Trophoblast cell (in vitro differentiated cells and primary cell): ENCODE measurements at regions not wholly inside any gene's neighbourhood (a gene's known extent, or its start where the extent isn't known, plus 50 kb on each side); places are given as distances from the start of the nearest gene placed in this dataset.

Experiments
- DNase-seq, 2 donors: peaks; one replicate each; pipeline ENCODE4 v3.0.0-alpha.2; 2016
- H2AFZ ChIP-seq: 2 replicates; pipeline ENCODE4 v1.6.1; 2013; ENCODE audit warnings: low read length, moderate library complexity, mild to moderate bottlenecking; ENCODE audit not compliant: insufficient read depth, poor library complexity
- H2AK5ac ChIP-seq: 2 replicates; pipeline ENCODE4 v1.6.1; 2013; ENCODE audit warnings: mild to moderate bottlenecking, low read length
- H2BK120ac ChIP-seq: 2 replicates; pipeline ENCODE4 v1.6.1; 2013; ENCODE audit warnings: low read length, mild to moderate bottlenecking, moderate library complexity; ENCODE audit not compliant: insufficient read depth, poor library complexity
- H2BK12ac ChIP-seq: 2 replicates; pipeline ENCODE4 v1.6.1; 2013; ENCODE audit warnings: mild to moderate bottlenecking, low read length, moderate library complexity
- H2BK5ac ChIP-seq: 2 replicates; pipeline ENCODE4 v1.6.1; 2013; ENCODE audit warnings: low read length, low read depth, moderate library complexity, mild to moderate bottlenecking; ENCODE audit not compliant: poor library complexity
- H3K14ac ChIP-seq: 2 replicates; pipeline ENCODE4 v1.6.1; 2013; ENCODE audit warnings: mild to moderate bottlenecking, low read length
- H3K18ac ChIP-seq: 2 replicates; pipeline ENCODE4 v1.6.1; 2013; ENCODE audit warnings: mild to moderate bottlenecking, low read length
- H3K23ac ChIP-seq: 2 replicates; pipeline ENCODE4 v1.6.1; 2013; ENCODE audit warnings: low read length
- H3K27ac ChIP-seq: 2 replicates; pipeline ENCODE4 v1.5.1; 2013; ENCODE audit warnings: low read depth, mild to moderate bottlenecking, inconsistent platforms, low read length, moderate library complexity
- H3K27me3 ChIP-seq: 2 replicates; pipeline ENCODE4 v1.6.1; 2013; ENCODE audit warnings: inconsistent platforms, mild to moderate bottlenecking, low read length, moderate library complexity; ENCODE audit not compliant: insufficient read depth
- H3K36me3 ChIP-seq, 2 experiments: 1 replicate in 1 of 2; 2 replicates in 1 of 2; pipeline ENCODE4 v1.6.1; 2013; ENCODE audit warnings: low read length in 2 of 2, mild to moderate bottlenecking in 2 of 2, moderate library complexity in 1 of 2; ENCODE audit not compliant: insufficient read depth in 2 of 2, control insufficient read depth in 1 of 2
- H3K4ac ChIP-seq: 2 replicates; pipeline ENCODE4 v1.6.1; 2013; ENCODE audit warnings: low read depth, mild to moderate bottlenecking, low read length, moderate library complexity
- H3K4me1 ChIP-seq, 2 experiments: 1 replicate in 1 of 2; 2 replicates in 1 of 2; pipeline ENCODE4 v1.6.1; 2013; ENCODE audit warnings: low read length in 2 of 2, mild to moderate bottlenecking in 2 of 2, moderate library complexity in 1 of 2; ENCODE audit not compliant: insufficient read depth in 2 of 2, control insufficient read depth in 1 of 2
- H3K4me2 ChIP-seq: 2 replicates; pipeline ENCODE4 v1.6.1; 2013; ENCODE audit warnings: inconsistent platforms, mild to moderate bottlenecking, low read length, moderate library complexity
- H3K4me3 ChIP-seq: 2 replicates; pipeline ENCODE4 v1.5.1; 2013; ENCODE audit warnings: mild to moderate bottlenecking, low read depth, low read length, inconsistent platforms
- H3K79me1 ChIP-seq: one replicate; pipeline ENCODE4 v1.6.1; 2013; ENCODE audit warnings: low read length
- H3K79me2 ChIP-seq: 2 replicates; pipeline ENCODE4 v1.6.1; 2013; ENCODE audit warnings: low read length, mild to moderate bottlenecking; ENCODE audit not compliant: control insufficient read depth, insufficient read depth, poor library complexity
- H3K9ac ChIP-seq: 2 replicates; pipeline ENCODE4 v1.6.1; 2013; ENCODE audit warnings: mild to moderate bottlenecking, low read length
- H3K9me3 ChIP-seq: 2 replicates; pipeline ENCODE4 v1.6.1; 2013; ENCODE audit warnings: low read depth, mild to moderate bottlenecking, control low read depth, inconsistent platforms, low read length; ENCODE audit not compliant: insufficient read depth
- H4K12ac ChIP-seq: 2 replicates; pipeline ENCODE4 v1.6.1; 2013; ENCODE audit warnings: low read depth, mild to moderate bottlenecking, low read length, moderate library complexity
- H4K8ac ChIP-seq: 2 replicates; pipeline ENCODE4 v1.6.1; 2013; ENCODE audit warnings: low read depth, mild to moderate bottlenecking, low read length, moderate library complexity
- H4K91ac ChIP-seq: one replicate; pipeline ENCODE4 v1.6.1; 2013; ENCODE audit warnings: low read depth, mild to moderate bottlenecking, low read length, moderate library complexity
- WGBS: extraction: QIAGEN DNeasy Blood & Tissue Kit; methylation state at CpG from one replicate; pipeline ENCODE4 v1.1.7; 2013; ENCODE audit warnings: missing lambda C conversion rate; ENCODE audit not compliant: insufficient read length, insufficient coverage; ENCODE audit errors: extremely low coverage; 5-methylcytosine and 5-hydroxymethylcytosine counted together

DNA sequence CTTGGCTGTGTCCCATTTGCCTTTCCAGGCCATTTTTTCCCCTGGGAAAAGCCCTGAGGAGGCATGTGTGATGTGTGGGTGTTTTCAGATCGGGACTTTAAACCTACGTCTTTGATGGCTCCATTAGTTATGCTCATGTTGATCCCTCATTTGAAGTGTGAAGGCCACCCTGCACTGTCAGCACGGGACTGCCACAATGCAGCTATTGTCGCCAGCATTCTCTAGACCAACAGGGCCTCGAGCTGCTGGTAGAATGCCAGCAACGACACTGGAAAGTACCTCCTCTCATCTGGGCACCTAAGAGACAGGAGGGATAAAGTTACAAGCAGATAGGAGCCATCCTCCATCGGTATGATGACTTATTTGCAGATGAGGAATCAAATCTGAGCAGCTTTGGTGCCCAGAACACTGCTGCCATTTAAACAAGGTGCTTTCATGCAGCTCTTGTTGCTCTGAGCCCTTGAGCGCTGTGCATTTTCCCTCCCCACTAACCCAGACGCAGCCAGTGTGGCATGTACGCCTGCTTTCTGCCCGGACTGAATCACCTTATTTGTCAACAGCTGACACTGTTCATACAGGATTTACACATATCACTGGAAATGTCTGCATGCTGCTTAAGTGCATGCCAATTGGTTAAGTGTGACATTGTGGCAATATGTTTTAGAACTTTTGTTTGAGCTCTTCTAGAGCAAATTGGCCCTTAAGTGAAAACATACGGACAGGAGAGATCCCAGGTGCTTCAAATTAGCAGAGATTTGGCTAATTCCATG, 175.0 kb upstream of the PITRM1 start:
- no peak overlapping the region for H3K18ac ChIP-seq
- no peak overlapping the region for H3K27ac ChIP-seq
- no peak overlapping the region for H2BK5ac ChIP-seq
- no peak overlapping the region for H2BK120ac ChIP-seq
- no peaks in the 10 kb centered on the region for H3K27me3 ChIP-seq
- H3K4me1 ChIP-seq, result no peaks in the 10 kb centered on the region
- no peak overlapping the region for H4K91ac ChIP-seq
- DNase-seq, result no peak
- no peaks in the 10 kb centered on the region for H3K36me3 ChIP-seq
- no peaks in the 10 kb centered on the region for H3K79me2 ChIP-seq
- H3K9ac ChIP-seq, result no peak overlapping the region
- H3K4me3 ChIP-seq, result no peak overlapping the region
- no peak overlapping the region for H3K14ac ChIP-seq
- H4K8ac ChIP-seq, result no peak overlapping the region
- H2AFZ ChIP-seq, result no peak overlapping the region
- WGBS, result no CpG with 5 or more reads among the region's 12 CpGs
- H3K9me3 ChIP-seq, result peaks cover under 1% of the 10 kb centered on the region
- H3K4me2 ChIP-seq, result no peak overlapping the region
- no peaks in the 10 kb centered on the region for H3K79me1 ChIP-seq
- no peak overlapping the region for H2AK5ac ChIP-seq
- H2BK12ac ChIP-seq, result no peak overlapping the region
- H4K12ac ChIP-seq, result no peak overlapping the region
- H3K4ac ChIP-seq, result no peak overlapping the region
- no peak overlapping the region for H3K23ac ChIP-seq

GRCh38 chr10:3346851-3347250, 174.3 kb upstream of the PITRM1 start:
- H3K4me2 ChIP-seq, result no peak overlapping the region
- no peak overlapping the region for H2BK12ac ChIP-seq
- WGBS, result no CpG with 5 or more reads among the region's 10 CpGs
- H3K4ac ChIP-seq, result no peak overlapping the region
- no peaks in the 10 kb centered on the region for H3K36me3 ChIP-seq
- H4K91ac ChIP-seq, result no peak overlapping the region
- H3K27ac ChIP-seq, result no peak overlapping the region
- no peak overlapping the region for H2BK120ac ChIP-seq
- no peak overlapping the region for H3K4me3 ChIP-seq
- H3K4me1 ChIP-seq, result no peaks in the 10 kb centered on the region
- no peak overlapping the region for H2AFZ ChIP-seq
- H2AK5ac ChIP-seq, result no peak overlapping the region
- no peaks in the 10 kb centered on the region for H3K79me2 ChIP-seq
- no peak overlapping the region for H2BK5ac ChIP-seq
- H3K14ac ChIP-seq, result no peak overlapping the region
- no peak for DNase-seq
- no peak overlapping the region for H4K12ac ChIP-seq
- no peak overlapping the region for H3K9ac ChIP-seq
- H3K9me3 ChIP-seq, result no peaks in the 10 kb centered on the region
- H3K18ac ChIP-seq, result no peak overlapping the region
- H3K27me3 ChIP-seq, result no peaks in the 10 kb centered on the region
- no peaks in the 10 kb centered on the region for H3K79me1 ChIP-seq
- H4K8ac ChIP-seq, result no peak overlapping the region
- no peak overlapping the region for H3K23ac ChIP-seq

- no peaks in the 10 kb centered on the region for H3K79me2 ChIP-seq
- H2BK120ac ChIP-seq, result no peak overlapping the region
- no CpG with 5 or more reads among the region's 3 CpGs for WGBS
- H2BK12ac ChIP-seq, result no peak overlapping the region
- H3K27me3 ChIP-seq, result no peaks in the 10 kb centered on the region
- no peak overlapping the region for H2AFZ ChIP-seq
- no peak overlapping the region for H4K91ac ChIP-seq
- DNase-seq, result no peak
- H2BK5ac ChIP-seq, result no peak overlapping the region
- H3K9me3 ChIP-seq, result no peaks in the 10 kb centered on the region
- no peak overlapping the region for H3K27ac ChIP-seq
- no peak overlapping the region for H3K4me2 ChIP-seq
- no peak overlapping the region for H4K12ac ChIP-seq
- H4K8ac ChIP-seq, result no peak overlapping the region
- H3K18ac ChIP-seq, result no peak overlapping the region
- H3K4me1 ChIP-seq, result peaks cover 0 to 2% of the 10 kb centered on the region in 2 experiments
- no peak overlapping the region for H3K14ac ChIP-seq
- H3K4me3 ChIP-seq, result no peak overlapping the region
- no peak overlapping the region for H3K23ac ChIP-seq
- no peaks in the 10 kb centered on the region for H3K79me1 ChIP-seq
- no peaks in the 10 kb centered on the region for H3K36me3 ChIP-seq
- H3K9ac ChIP-seq, result no peak overlapping the region
- H2AK5ac ChIP-seq, result no peak overlapping the region
- H3K4ac ChIP-seq, result no peak overlapping the region
Observed at GRCh38 chr10:3342771-3343170, 170.2 kb upstream of the PITRM1 start.

GRCh38 chr10:3340127-3340730, 167.6 kb upstream of the PITRM1 start:
- no CpG with 5 or more reads among the region's 11 CpGs for WGBS
- Histone ChIP-seq H2AK5ac (no peak overlapping the region), H2BK120ac (no peak overlapping the region), H3K4ac (no peak overlapping the region), H2BK5ac (no peak overlapping the region), H3K14ac (no peak overlapping the region), H3K4me2 (no peak overlapping the region), H3K9ac (no peak overlapping the region), H3K79me2 (no peaks in the 10 kb centered on the region), H2AFZ (no peak overlapping the region), H4K8ac (no peak overlapping the region), H3K27ac (no peak overlapping the region), H3K23ac (no peak overlapping the region), H3K79me1 (no peaks in the 10 kb centered on the region), H4K12ac (no peak overlapping the region), H2BK12ac (no peak overlapping the region), H3K36me3 (no peaks in the 10 kb centered on the region), H3K4me3 (no peak overlapping the region), H3K4me1 (peaks cover 0 to 2% of the 10 kb centered on the region in 2 experiments), H3K9me3 (no peaks in the 10 kb centered on the region), H3K27me3 (no peaks in the 10 kb centered on the region), H3K18ac (no peak overlapping the region), H4K91ac (no peak overlapping the region)
- no peak for DNase-seq
